ENCODE measurements at regions not wholly inside any gene's neighbourhood (a gene's known extent, or its start where the extent isn't known, plus 50 kb on each side); places are given as distances from the start of the nearest gene placed in this dataset.
"Not testable (repeated sequence)": the region's sequence is repeated elsewhere in the genome, so short reads cannot be mapped to it uniquely, and the experiment has no call there.

DNA sequence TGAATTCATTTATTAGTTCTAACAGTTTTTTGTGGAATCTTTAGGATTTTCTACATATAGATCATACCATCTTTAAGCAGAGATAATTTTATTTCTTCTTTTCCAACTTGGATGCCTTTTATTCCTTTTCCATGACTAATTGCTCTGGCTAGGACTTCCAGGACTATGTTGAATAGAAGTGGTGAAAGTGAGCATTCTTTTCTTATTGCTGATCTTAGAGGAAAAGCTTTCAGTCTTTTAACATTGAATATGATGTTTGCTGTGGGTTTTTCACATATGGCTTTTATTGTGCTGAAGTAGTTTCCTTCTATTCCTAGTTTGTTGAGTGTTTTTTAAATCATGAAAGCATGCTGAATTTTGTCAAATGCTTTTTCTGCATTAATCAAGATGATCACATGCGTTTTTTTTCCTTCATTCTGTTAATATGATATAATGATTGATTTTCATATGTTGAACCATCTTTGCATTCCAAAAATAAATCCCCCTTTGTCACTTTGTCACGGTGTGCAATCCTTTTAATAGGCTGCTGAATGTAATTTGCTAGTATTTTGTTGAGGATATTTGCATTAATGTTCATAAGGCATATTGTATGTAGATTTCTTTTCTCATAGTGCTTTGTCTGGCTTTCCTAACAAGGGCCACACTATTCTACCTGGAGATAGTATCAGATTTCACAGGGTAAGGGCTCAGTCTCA, 92.9 kb downstream of the ZNF467 start:
- H3K27ac ChIP-seq (ENCODE audit: insufficient read depth, low read depth, low read length), result no peak overlapping the region
- peaks cover 7 to 12% of the 10 kb centered on the region in 2 experiments for H3K27me3 ChIP-seq (ENCODE audit: control insufficient read depth in 2 of 2, insufficient read depth in 2 of 2, low read length in 2 of 2)
- H4K20me1 ChIP-seq (replicated peaks; ENCODE audit: control insufficient read depth, extremely low read depth, insufficient read depth, low read length), result no peaks in the 10 kb centered on the region
- no peaks in the 10 kb centered on the region for H3K9me3 ChIP-seq (replicated peaks; ENCODE audit: control insufficient read depth, insufficient read depth, low read length)
- CTCF ChIA-PET, result interaction anchor here (0.6 to 1.2 kb wide), 2 partner anchors 10 to 17 kb away, joined by 3 to 4 read pairs; no protein-coding TSS in a partner anchor
- no peaks in the 10 kb centered on the region for H3K79me2 ChIP-seq (ENCODE audit: control insufficient read depth, insufficient read depth, low read length)
- no peaks in the 10 kb centered on the region for H3K4me1 ChIP-seq (ENCODE audit: control insufficient read depth, extremely low read depth, insufficient read depth, low read length)
- BruUV-seq (replicated peaks), result no TSS peak
- dilution Hi-C loops (cut with MboI; ENCODE audit: extremely low pct_ligation_motif_present, low sequenced_read_pairs) (no loop called here), intact Hi-C loops (cut with micrococcal nuclease) (no loop called here)
- H3K9ac ChIP-seq (replicated peaks; ENCODE audit: extremely low read depth, insufficient read depth, low read length), result no peak overlapping the region
- H2AFZ ChIP-seq (ENCODE audit: low read depth, low read length), result no peak overlapping the region
- no peak for DNase-seq (ENCODE audit: low read depth, low spot score)
- no peaks in the 10 kb centered on the region for H3K9me1 ChIP-seq (replicated peaks; ENCODE audit: control insufficient read depth, extremely low read depth, insufficient read depth, low read length)
- no peak for FAIRE-seq
- no peaks in the 10 kb centered on the region for H3K36me3 ChIP-seq (ENCODE audit: control insufficient read depth in 2 of 2, extremely low read depth in 1 of 2, insufficient read depth in 2 of 2, low read length in 2 of 2)
- TF ChIP-seq, protein P1, sequence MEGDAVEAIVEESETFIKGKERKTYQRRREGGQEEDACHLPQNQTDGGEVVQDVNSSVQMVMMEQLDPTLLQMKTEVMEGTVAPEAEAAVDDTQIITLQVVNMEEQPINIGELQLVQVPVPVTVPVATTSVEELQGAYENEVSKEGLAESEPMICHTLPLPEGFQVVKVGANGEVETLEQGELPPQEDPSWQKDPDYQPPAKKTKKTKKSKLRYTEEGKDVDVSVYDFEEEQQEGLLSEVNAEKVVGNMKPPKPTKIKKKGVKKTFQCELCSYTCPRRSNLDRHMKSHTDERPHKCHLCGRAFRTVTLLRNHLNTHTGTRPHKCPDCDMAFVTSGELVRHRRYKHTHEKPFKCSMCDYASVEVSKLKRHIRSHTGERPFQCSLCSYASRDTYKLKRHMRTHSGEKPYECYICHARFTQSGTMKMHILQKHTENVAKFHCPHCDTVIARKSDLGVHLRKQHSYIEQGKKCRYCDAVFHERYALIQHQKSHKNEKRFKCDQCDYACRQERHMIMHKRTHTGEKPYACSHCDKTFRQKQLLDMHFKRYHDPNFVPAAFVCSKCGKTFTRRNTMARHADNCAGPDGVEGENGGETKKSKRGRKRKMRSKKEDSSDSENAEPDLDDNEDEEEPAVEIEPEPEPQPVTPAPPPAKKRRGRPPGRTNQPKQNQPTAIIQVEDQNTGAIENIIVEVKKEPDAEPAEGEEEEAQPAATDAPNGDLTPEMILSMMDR (IDR thresholded peaks at IDR 0.05; ENCODE audit: extremely low read depth in 1 of 2, insufficient read depth in 1 of 2, low read depth in 1 of 2, low read length in 2 of 2), result no peak
- TF ChIP-seq, protein P2, sequence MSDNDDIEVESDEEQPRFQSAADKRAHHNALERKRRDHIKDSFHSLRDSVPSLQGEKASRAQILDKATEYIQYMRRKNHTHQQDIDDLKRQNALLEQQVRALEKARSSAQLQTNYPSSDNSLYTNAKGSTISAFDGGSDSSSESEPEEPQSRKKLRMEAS (IDR thresholded peaks at IDR 0.05; ENCODE audit: insufficient read depth, insufficient read length), result no peak
- TF ChIP-seq GATA2 (IDR thresholded peaks at IDR 0.05; ENCODE audit: insufficient read depth, insufficient read length, low read depth, low read length), result no peak
- no peak for TF ChIP-seq POLR2AphosphoS5 (IDR thresholded peaks at IDR 0.05; ENCODE audit: insufficient read depth, low read depth, low read length)
- no peak for TF ChIP-seq FOS (IDR thresholded peaks at IDR 0.05; ENCODE audit: borderline replicate concordance, insufficient read depth, low read length)
- no peak for TF ChIP-seq JUN (IDR thresholded peaks at IDR 0.05; ENCODE audit: borderline replicate concordance, insufficient read depth, insufficient read length, low read depth)
- no peak for TF ChIP-seq EZH2 (IDR thresholded peaks at IDR 0.05; ENCODE audit: borderline replicate concordance, low read depth, low read length, severe bottlenecking)
- TF ChIP-seq POLR2A (IDR thresholded peaks at IDR 0.05; ENCODE audit: low read depth, low read length), result no peak
- no peak for TF ChIP-seq MYC (IDR thresholded peaks at IDR 0.05; ENCODE audit: low read depth, low read length)
- POLR2A ChIA-PET, result no interaction called here
- H3K4me2 ChIP-seq (ENCODE audit: insufficient read depth, low read length), result no peak overlapping the region
- H3K4me3 ChIP-seq (replicated peaks in 1 of 3; ENCODE audit: insufficient read depth in 1 of 3, low read depth in 1 of 3, low read length in 3 of 3), result no peak overlapping the region

DNA sequence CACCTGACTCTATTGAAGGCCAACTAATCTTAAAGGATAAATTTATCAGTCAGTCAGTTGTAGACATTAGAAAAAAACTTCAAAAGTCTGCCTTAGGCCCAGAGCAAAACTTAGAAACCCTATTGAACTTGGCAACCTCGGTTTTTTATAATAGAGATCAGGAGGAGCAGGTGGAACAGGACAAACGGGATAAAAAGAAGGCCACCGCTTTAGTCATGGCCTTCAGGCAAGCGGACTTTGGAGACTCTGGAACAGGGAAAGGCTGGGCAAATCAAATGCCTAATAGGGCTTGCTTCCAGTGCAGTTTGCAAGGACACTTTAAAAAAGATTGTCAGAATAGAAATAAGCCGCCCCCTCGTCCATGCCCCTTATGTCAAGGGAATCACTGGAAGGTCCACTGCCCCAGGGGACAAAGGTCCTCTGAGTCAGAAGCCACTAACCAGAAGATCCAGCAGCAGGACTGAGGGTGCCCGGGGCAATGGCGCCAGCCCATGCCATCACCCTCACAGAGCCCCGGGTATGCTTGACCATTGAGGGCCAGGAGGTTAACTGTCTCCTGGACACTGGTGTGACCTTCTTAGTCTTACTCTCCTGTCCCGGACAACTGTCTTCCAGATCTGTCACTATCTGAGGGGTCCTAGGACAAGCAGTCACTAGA, 98.5 kb downstream of the ZNF467 start:
- DNase-seq (ENCODE audit: low read depth, low spot score); H4K20me1 ChIP-seq (replicated peaks; ENCODE audit: control insufficient read depth, extremely low read depth, insufficient read depth, low read length); H2AFZ ChIP-seq (ENCODE audit: low read depth, low read length); H3K79me2 ChIP-seq (ENCODE audit: control insufficient read depth, insufficient read depth, low read length); H3K4me2 ChIP-seq (ENCODE audit: insufficient read depth, low read length); CTCF ChIA-PET; intact Hi-C loops (cut with micrococcal nuclease); H3K27ac ChIP-seq (ENCODE audit: insufficient read depth, low read depth, low read length); H3K27me3 ChIP-seq (ENCODE audit: control insufficient read depth in 2 of 2, insufficient read depth in 2 of 2, low read length in 2 of 2); H3K4me3 ChIP-seq (replicated peaks in 1 of 3; ENCODE audit: insufficient read depth in 1 of 3, low read depth in 1 of 3, low read length in 3 of 3); BruUV-seq (replicated peaks); POLR2A ChIA-PET; H3K9me3 ChIP-seq (replicated peaks; ENCODE audit: control insufficient read depth, insufficient read depth, low read length); H3K9me1 ChIP-seq (replicated peaks; ENCODE audit: control insufficient read depth, extremely low read depth, insufficient read depth, low read length); H3K4me1 ChIP-seq (ENCODE audit: control insufficient read depth, extremely low read depth, insufficient read depth, low read length); dilution Hi-C loops (cut with MboI; ENCODE audit: extremely low pct_ligation_motif_present, low sequenced_read_pairs); H3K36me3 ChIP-seq (ENCODE audit: control insufficient read depth in 2 of 2, extremely low read depth in 1 of 2, insufficient read depth in 2 of 2, low read length in 2 of 2); H3K9ac ChIP-seq (replicated peaks; ENCODE audit: extremely low read depth, insufficient read depth, low read length); FAIRE-seq: not testable (repeated sequence)
